ENCODE measurements at regions not wholly inside any gene's neighbourhood (a gene's known extent, or its start where the extent isn't known, plus 50 kb on each side); places are given as distances from the start of the nearest gene placed in this dataset.

GRCh38 chr2:120437604-120438000, 91.7 kb downstream of the INHBB start:
- Histone ChIP-seq H3K27ac (no peak overlapping the region), H3K36me3 (no peaks in the 10 kb centered on the region), H3K9me3 (no peaks in the 10 kb centered on the region), H3K27me3 (no peaks in the 10 kb centered on the region), H3K4me3 (no peak overlapping the region), H3K4me1 (peaks cover 32% of the 10 kb centered on the region)
- TF ChIP-seq POLR2AphosphoS5 (IDR thresholded peaks at IDR 0.05; ENCODE audit: insufficient read depth in 1 of 2, low read depth in 1 of 2) (no peak), CTCF (IDR thresholded peaks at IDR 0.05) (no peak), POLR2A (IDR thresholded peaks at IDR 0.05) (no peak)
- intact Hi-C loops (cut with DNase I), result no loop called here
- DNase-seq (ENCODE audit: extremely low spot score in 2 of 2), result no peak

GRCh38 chr2:120438301-120439066, 92.5 kb downstream of the INHBB start:
- Histone ChIP-seq H3K27ac (no peak overlapping the region), H3K36me3 (no peaks in the 10 kb centered on the region), H3K4me3 (no peak overlapping the region), H3K4me1 (peaks cover 38% of the 10 kb centered on the region), H3K9me3 (no peaks in the 10 kb centered on the region), H3K27me3 (no peaks in the 10 kb centered on the region)
- intact Hi-C loops (cut with DNase I), result no loop called here
- no peak for TF ChIP-seq CTCF (IDR thresholded peaks at IDR 0.05)
- no peak for TF ChIP-seq POLR2A (IDR thresholded peaks at IDR 0.05)
- TF ChIP-seq POLR2AphosphoS5 (IDR thresholded peaks at IDR 0.05; ENCODE audit: insufficient read depth in 1 of 2, low read depth in 1 of 2), result no peak
- no peak for DNase-seq (ENCODE audit: extremely low spot score in 2 of 2)

GRCh38 chr2:120439067-120439368, 93.1 kb downstream of the INHBB start:
- Histone ChIP-seq H3K27ac (no peak overlapping the region), H3K9me3 (no peaks in the 10 kb centered on the region), H3K4me1 (peaks cover 38% of the 10 kb centered on the region), H3K36me3 (no peaks in the 10 kb centered on the region), H3K4me3 (no peak overlapping the region), H3K27me3 (no peaks in the 10 kb centered on the region)
- intact Hi-C loops (cut with DNase I), result no loop called here
- DNase-seq (ENCODE audit: extremely low spot score in 2 of 2), result no peak
- TF ChIP-seq CTCF (IDR thresholded peaks at IDR 0.05) (no peak), POLR2AphosphoS5 (IDR thresholded peaks at IDR 0.05; ENCODE audit: insufficient read depth in 1 of 2, low read depth in 1 of 2) (no peak), POLR2A (IDR thresholded peaks at IDR 0.05) (no peak)

- intact Hi-C loops (cut with DNase I), result no loop called here
- Histone ChIP-seq H3K4me3 (no peak overlapping the region), H3K4me1 (peaks cover 38% of the 10 kb centered on the region), H3K9me3 (no peaks in the 10 kb centered on the region), H3K27me3 (no peaks in the 10 kb centered on the region), H3K27ac (no peak overlapping the region), H3K36me3 (no peaks in the 10 kb centered on the region)
- DNase-seq (ENCODE audit: extremely low spot score in 2 of 2), result no peak
- TF ChIP-seq POLR2AphosphoS5 (IDR thresholded peaks at IDR 0.05; ENCODE audit: insufficient read depth in 1 of 2, low read depth in 1 of 2) (no peak), POLR2A (IDR thresholded peaks at IDR 0.05) (no peak), CTCF (IDR thresholded peaks at IDR 0.05) (no peak)
Measured at GRCh38 chr2:120439637-120440384, 93.9 kb downstream of the INHBB start.

Data from vagina (tissue), 2 donors.